Panc1 (cell line): ENCODE measurements at regions not wholly inside any gene's neighbourhood (a gene's known extent, or its start where the extent isn't known, plus 50 kb on each side); places are given as distances from the start of the nearest gene placed in this dataset.

ENCODE experiments used
- CTCF ChIP-seq: fragments of 450-650 bp; IDR thresholded peaks from 2 replicates; pipeline ENCODE4 v1.5.1; 2017; ENCODE audit warnings: mild to moderate bottlenecking
- POLR2AphosphoS5 ChIP-seq: IDR thresholded peaks from 2 replicates; pipeline ENCODE4 v1.6.1; 2012; ENCODE audit warnings: mild to moderate bottlenecking, low read depth, low read length, moderate library complexity
- TF ChIP-seq, protein P1 (sequence below), 2 experiments: IDR thresholded peaks; 2 replicates each; pipeline ENCODE4 v1.6.1; 2011 to 2012; ENCODE audit warnings: low read depth in 2 of 2, control low read depth in 1 of 2, low read length in 1 of 2, mild to moderate bottlenecking in 1 of 2, moderate library complexity in 1 of 2; ENCODE audit not compliant: insufficient read depth in 1 of 2

DNA sequence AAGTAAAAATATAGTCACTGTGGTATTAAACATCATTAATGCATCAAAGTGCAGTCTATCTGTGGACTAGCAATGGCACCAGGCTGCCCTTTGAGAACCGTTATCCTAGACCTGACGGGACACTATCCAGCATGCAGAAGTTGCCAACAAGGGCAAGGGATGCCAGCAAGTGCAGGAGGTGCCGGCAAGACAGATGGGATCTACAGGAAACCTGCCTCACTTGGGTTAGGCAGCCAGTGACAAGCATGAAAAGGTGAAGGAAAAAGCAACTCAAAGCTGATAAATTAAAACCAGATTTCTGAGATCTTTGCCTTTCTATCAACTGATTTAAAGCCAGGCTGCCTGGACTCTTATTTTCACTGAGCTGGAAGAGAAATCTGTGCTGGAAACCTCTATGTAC is 315.2 kb upstream of the PDE4D start:
- TF ChIP-seq CTCF = no peak
- no peak for TF ChIP-seq POLR2AphosphoS5
- TF ChIP-seq, protein P1, sequence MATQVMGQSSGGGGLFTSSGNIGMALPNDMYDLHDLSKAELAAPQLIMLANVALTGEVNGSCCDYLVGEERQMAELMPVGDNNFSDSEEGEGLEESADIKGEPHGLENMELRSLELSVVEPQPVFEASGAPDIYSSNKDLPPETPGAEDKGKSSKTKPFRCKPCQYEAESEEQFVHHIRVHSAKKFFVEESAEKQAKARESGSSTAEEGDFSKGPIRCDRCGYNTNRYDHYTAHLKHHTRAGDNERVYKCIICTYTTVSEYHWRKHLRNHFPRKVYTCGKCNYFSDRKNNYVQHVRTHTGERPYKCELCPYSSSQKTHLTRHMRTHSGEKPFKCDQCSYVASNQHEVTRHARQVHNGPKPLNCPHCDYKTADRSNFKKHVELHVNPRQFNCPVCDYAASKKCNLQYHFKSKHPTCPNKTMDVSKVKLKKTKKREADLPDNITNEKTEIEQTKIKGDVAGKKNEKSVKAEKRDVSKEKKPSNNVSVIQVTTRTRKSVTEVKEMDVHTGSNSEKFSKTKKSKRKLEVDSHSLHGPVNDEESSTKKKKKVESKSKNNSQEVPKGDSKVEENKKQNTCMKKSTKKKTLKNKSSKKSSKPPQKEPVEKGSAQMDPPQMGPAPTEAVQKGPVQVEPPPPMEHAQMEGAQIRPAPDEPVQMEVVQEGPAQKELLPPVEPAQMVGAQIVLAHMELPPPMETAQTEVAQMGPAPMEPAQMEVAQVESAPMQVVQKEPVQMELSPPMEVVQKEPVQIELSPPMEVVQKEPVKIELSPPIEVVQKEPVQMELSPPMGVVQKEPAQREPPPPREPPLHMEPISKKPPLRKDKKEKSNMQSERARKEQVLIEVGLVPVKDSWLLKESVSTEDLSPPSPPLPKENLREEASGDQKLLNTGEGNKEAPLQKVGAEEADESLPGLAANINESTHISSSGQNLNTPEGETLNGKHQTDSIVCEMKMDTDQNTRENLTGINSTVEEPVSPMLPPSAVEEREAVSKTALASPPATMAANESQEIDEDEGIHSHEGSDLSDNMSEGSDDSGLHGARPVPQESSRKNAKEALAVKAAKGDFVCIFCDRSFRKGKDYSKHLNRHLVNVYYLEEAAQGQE (IDR thresholded peaks at IDR 0.05; ENCODE audit: insufficient read depth in 1 of 2, low read depth in 2 of 2, low read length in 1 of 2) = no peak
